ENCODE measurements at regions not wholly inside any gene's neighbourhood (a gene's known extent, or its start where the extent isn't known, plus 50 kb on each side); places are given as distances from the start of the nearest gene placed in this dataset.

DNA sequence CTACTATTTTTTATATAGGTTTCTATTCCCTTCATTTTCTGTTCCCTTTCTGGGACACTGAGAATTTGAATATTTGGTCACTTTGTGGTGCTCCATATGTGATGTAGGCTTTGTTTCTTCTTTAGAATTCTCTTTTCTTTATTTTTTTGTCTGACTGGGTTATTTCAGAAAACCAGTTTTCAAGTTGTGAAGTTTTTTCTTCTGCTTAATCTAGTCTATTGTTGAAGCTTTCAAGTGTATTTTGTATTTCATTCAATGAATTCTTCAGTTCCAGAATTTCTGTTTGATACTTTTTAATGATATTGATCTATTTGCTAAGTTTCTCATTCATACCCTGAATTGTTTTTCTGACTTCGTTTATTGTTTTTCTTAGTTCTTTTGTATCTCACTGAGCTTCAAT is 96.2 kb upstream of the HAND2 start:
- TF ChIP-seq TARDBP (IDR thresholded peaks at IDR 0.05) (no peak), FOXK2 (IDR thresholded peaks at IDR 0.05) (no peak), SP1 (IDR thresholded peaks at IDR 0.05) (no peak), FOXA1 (IDR thresholded peaks at IDR 0.05) (no peak)

All from HEK293T (cell line).